Thyroid gland (tissue), 4 donors: ENCODE measurements at regions not wholly inside any gene's neighbourhood (a gene's known extent, or its start where the extent isn't known, plus 50 kb on each side); places are given as distances from the start of the nearest gene placed in this dataset.

Experiments
- DNase-seq, 2 donors: peaks; one replicate each; pipeline ENCODE4 v3.0.0-alpha.2; 2019
- H3K27ac ChIP-seq, 3 donors: fragments of 200-600 bp; sonication (generic); 1 replicate in 2 of 3; 2 replicates in 1 of 3; pipeline ENCODE4 v1.5.1; 2016 to 2019; ENCODE audit warnings: mild to moderate bottlenecking in 1 of 3, moderate library complexity in 1 of 3
- H3K27me3 ChIP-seq: fragments of 200-600 bp; sonication (generic); one replicate; pipeline ENCODE4 v1.5.1; 2019
- H3K36me3 ChIP-seq, 2 donors: fragments of 200-600 bp; sonication (generic); one replicate each; pipeline ENCODE4 v1.5.1; 2016 to 2019
- H3K4me1 ChIP-seq, 2 donors: fragments of 200-600 bp; sonication (generic); one replicate each; pipeline ENCODE4 v1.5.1; 2017 to 2019
- H3K4me3 ChIP-seq, 3 donors: fragments of 200-600 bp; sonication (generic); replicated peaks in 1 of 3; 1 replicate in 2 of 3; 2 replicates in 1 of 3; pipeline ENCODE4 v1.5.1; 2016; ENCODE audit warnings: mild to moderate bottlenecking in 1 of 3
- H3K9me3 ChIP-seq: fragments of 200-600 bp; sonication (generic); one replicate; pipeline ENCODE4 v1.5.1; 2017
- CTCF ChIP-seq, 6 experiments: fragments of 200-600 bp in 3 of 6; fragments of 450-650 bp in 3 of 6; sonication (generic) in 3 of 6; IDR thresholded peaks; one replicate each; pipeline ENCODE4 v1.5.1; 2016 to 2019; ENCODE audit warnings: antibody characterized with exemption in 6 of 6, mild to moderate bottlenecking in 2 of 6, inconsistent platforms in 1 of 6, moderate library complexity in 1 of 6
- POLR2A ChIP-seq, 2 donors: fragments of 450-650 bp; IDR thresholded peaks; one replicate each; pipeline ENCODE4 v1.6.1; 2017; ENCODE audit warnings: antibody characterized with exemption in 2 of 2, mild to moderate bottlenecking in 2 of 2, moderate library complexity in 1 of 2
- WGBS, 2 donors: methylation state at CpG; one replicate each; pipeline ENCODE4 v1.1.5; 2017; 5-methylcytosine and 5-hydroxymethylcytosine counted together
- intact Hi-C: fragments of 100-400 bp; cut with DNase I; formaldehyde crosslinking; loops from one replicate; pipeline ENCODE4 v1.15.1; 2023

- DNase-seq, result no peak
- no peaks in the 10 kb centered on the region for H3K9me3 ChIP-seq
- intact Hi-C loops, result no loop called here
- no peaks in the 10 kb centered on the region for H3K27me3 ChIP-seq
- no peaks in the 10 kb centered on the region for H3K36me3 ChIP-seq
- no peak overlapping the region for H3K27ac ChIP-seq
- 89 to 98% methylated on average over 3 of the region's 3 CpGs for WGBS, 2 donors
- no peak overlapping the region for H3K4me3 ChIP-seq
- no peaks in the 10 kb centered on the region for H3K4me1 ChIP-seq
- no peak for TF ChIP-seq CTCF (IDR thresholded peaks at IDR 0.05)
- no peak for TF ChIP-seq POLR2A (IDR thresholded peaks at IDR 0.05)
Observed at GRCh38 chr12:3925621-3926020, 52.4 kb upstream of the PARP11 start.

- intact Hi-C loops, result no loop called here
- Histone ChIP-seq H3K4me3 (no peak overlapping the region), H3K36me3 (no peaks in the 10 kb centered on the region), H3K27ac (no peak overlapping the region), H3K4me1 (peaks cover 0 to 3% of the 10 kb centered on the region in 2 donors), H3K27me3 (no peaks in the 10 kb centered on the region), H3K9me3 (no peaks in the 10 kb centered on the region)
- TF ChIP-seq POLR2A (IDR thresholded peaks at IDR 0.05), result no peak
- no peak for TF ChIP-seq CTCF (IDR thresholded peaks at IDR 0.05)
- WGBS, 2 donors, result 37 to 43% methylated on average over 3 of the region's 3 CpGs
- no peak for DNase-seq
Observed at GRCh38 chr12:3924761-3925160, 51.6 kb upstream of the PARP11 start.

- H3K27me3 ChIP-seq, result no peaks in the 10 kb centered on the region
- intact Hi-C loops, result no loop called here
- no peaks in the 10 kb centered on the region for H3K9me3 ChIP-seq
- no peak for TF ChIP-seq POLR2A (IDR thresholded peaks at IDR 0.05)
- TF ChIP-seq CTCF (IDR thresholded peaks at IDR 0.05), result no peak
- H3K36me3 ChIP-seq, result no peaks in the 10 kb centered on the region
- WGBS, 2 donors, result 71 to 72% methylated on average over 3 of the region's 3 CpGs
- no peak overlapping the region for H3K27ac ChIP-seq
- peaks cover 0 to 3% of the 10 kb centered on the region in 2 donors for H3K4me1 ChIP-seq
- no peak overlapping the region for H3K4me3 ChIP-seq
- no peak for DNase-seq
Observed at GRCh38 chr12:3923021-3923420, 49.8 kb upstream of the PARP11 start.
